ENCODE measurements at regions not wholly inside any gene's neighbourhood (a gene's known extent, or its start where the extent isn't known, plus 50 kb on each side); places are given as distances from the start of the nearest gene placed in this dataset.

- no peak for TF ChIP-seq STAT1 (IDR thresholded peaks at IDR 0.05; ENCODE audit: unreplicated experiment)
- TF ChIP-seq CTCF (conservative IDR thresholded peaks at IDR 0.05; ENCODE audit: low read depth in 2 of 2), result no peak
- TF ChIP-seq REST (IDR thresholded peaks at IDR 0.05; ENCODE audit: unreplicated experiment), result no peak
- no peak for TF ChIP-seq EZH2 (IDR thresholded peaks at IDR 0.05; ENCODE audit: low read depth, unreplicated experiment)
- TF ChIP-seq POLR2AphosphoS5 (IDR thresholded peaks at IDR 0.05; ENCODE audit: low read depth), result no peak
- TF ChIP-seq EZH2phosphoT487 (IDR thresholded peaks at IDR 0.05; ENCODE audit: unreplicated experiment), result no peak
- TF ChIP-seq JUNB (IDR thresholded peaks at IDR 0.05; ENCODE audit: unreplicated experiment), result no peak
- TF ChIP-seq CREB1 (CRISPR knock-in tag; IDR thresholded peaks at IDR 0.05; ENCODE audit: low read depth), result no peak
- no peak for TF ChIP-seq NANOG (IDR thresholded peaks at IDR 0.05; ENCODE audit: borderline replicate concordance)
- TF ChIP-seq ZNF114 (CRISPR knock-in tag; IDR thresholded peaks at IDR 0.05), result no peak
- TF ChIP-seq ETS1 (IDR thresholded peaks at IDR 0.05), result no peak
- no peak for TF ChIP-seq ZNF331 (CRISPR knock-in tag; IDR thresholded peaks at IDR 0.05; ENCODE audit: low read depth)
- TF ChIP-seq ZNF462 (CRISPR knock-in tag; IDR thresholded peaks at IDR 0.05), result no peak
Observed at GRCh38 chr10:57921140-57921539, 346.6 kb downstream of the IPMK start.
